CD4-positive, alpha-beta T cell treated with Interleukin-10 for 1 hour (primary cell): ENCODE measurements at regions not wholly inside any gene's neighbourhood (a gene's known extent, or its start where the extent isn't known, plus 50 kb on each side); places are given as distances from the start of the nearest gene placed in this dataset.

Source experiments
- DNase-seq: peaks from one replicate; pipeline ENCODE4 v3.0.0-alpha.2; 2020

- no peak for DNase-seq
Observed at GRCh38 chr1:38454236-38454635, 405.3 kb downstream of the RRAGC start.

GRCh38 chr1:38452246-38452645, 405.7 kb upstream of the POU3F1 start:
- no peak for DNase-seq

GRCh38 chr1:38451541-38451993, 405.0 kb upstream of the POU3F1 start:
- DNase-seq = no peak

- no peak for DNase-seq
Observed at GRCh38 chr1:38448893-38449292, 402.3 kb upstream of the POU3F1 start.

- DNase-seq = no peak
Observed at GRCh38 chr1:38446936-38447335, 400.3 kb upstream of the POU3F1 start.

- no peak for DNase-seq
Observed at GRCh38 chr1:38444770-38445442, 398.3 kb upstream of the POU3F1 start.

- no peak for DNase-seq
Observed at GRCh38 chr1:38444311-38444710, 397.7 kb upstream of the POU3F1 start.

GRCh38 chr1:38440402-38440801, 393.8 kb upstream of the POU3F1 start:
- no peak for DNase-seq

GRCh38 chr1:38436749-38437148, 390.2 kb upstream of the POU3F1 start:
- no peak for DNase-seq

- no peak for DNase-seq
Observed at GRCh38 chr1:38436006-38436405, 389.4 kb upstream of the POU3F1 start.

GRCh38 chr1:38433084-38433722, 386.6 kb upstream of the POU3F1 start:
- DNase-seq = no peak

- no peak for DNase-seq
Observed at GRCh38 chr1:38431535-38432376, 385.2 kb upstream of the POU3F1 start.

GRCh38 chr1:38430949-38431348, 384.4 kb upstream of the POU3F1 start:
- DNase-seq = no peak

- DNase-seq = no peak
Observed at GRCh38 chr1:38424677-38425076, 378.1 kb upstream of the POU3F1 start.

- DNase-seq = no peak
Observed at GRCh38 chr1:38420666-38421065, 374.1 kb upstream of the POU3F1 start.

- no peak for DNase-seq
Observed at GRCh38 chr1:38418195-38419030, 371.8 kb upstream of the POU3F1 start.

- no peak for DNase-seq
Observed at GRCh38 chr1:38403667-38404066, 357.1 kb upstream of the POU3F1 start.

GRCh38 chr1:38402230-38402815, 355.7 kb upstream of the POU3F1 start:
- DNase-seq = no peak

GRCh38 chr1:38396606-38397005, 350.0 kb upstream of the POU3F1 start:
- DNase-seq = no peak

GRCh38 chr1:38394303-38394702, 347.7 kb upstream of the POU3F1 start:
- DNase-seq = no peak

GRCh38 chr1:38392861-38393260, 346.3 kb upstream of the POU3F1 start:
- no peak for DNase-seq

GRCh38 chr1:38381256-38381655, 334.7 kb upstream of the POU3F1 start:
- DNase-seq = no peak

GRCh38 chr1:38376577-38376976, 330.0 kb upstream of the POU3F1 start:
- no peak for DNase-seq
